ENCODE measurements at regions not wholly inside any gene's neighbourhood (a gene's known extent, or its start where the extent isn't known, plus 50 kb on each side); places are given as distances from the start of the nearest gene placed in this dataset.

GRCh38 chr13:50550151-50550550 lies 293.3 kb downstream of the DLEU7 start:
- TF ChIP-seq, protein P1, sequence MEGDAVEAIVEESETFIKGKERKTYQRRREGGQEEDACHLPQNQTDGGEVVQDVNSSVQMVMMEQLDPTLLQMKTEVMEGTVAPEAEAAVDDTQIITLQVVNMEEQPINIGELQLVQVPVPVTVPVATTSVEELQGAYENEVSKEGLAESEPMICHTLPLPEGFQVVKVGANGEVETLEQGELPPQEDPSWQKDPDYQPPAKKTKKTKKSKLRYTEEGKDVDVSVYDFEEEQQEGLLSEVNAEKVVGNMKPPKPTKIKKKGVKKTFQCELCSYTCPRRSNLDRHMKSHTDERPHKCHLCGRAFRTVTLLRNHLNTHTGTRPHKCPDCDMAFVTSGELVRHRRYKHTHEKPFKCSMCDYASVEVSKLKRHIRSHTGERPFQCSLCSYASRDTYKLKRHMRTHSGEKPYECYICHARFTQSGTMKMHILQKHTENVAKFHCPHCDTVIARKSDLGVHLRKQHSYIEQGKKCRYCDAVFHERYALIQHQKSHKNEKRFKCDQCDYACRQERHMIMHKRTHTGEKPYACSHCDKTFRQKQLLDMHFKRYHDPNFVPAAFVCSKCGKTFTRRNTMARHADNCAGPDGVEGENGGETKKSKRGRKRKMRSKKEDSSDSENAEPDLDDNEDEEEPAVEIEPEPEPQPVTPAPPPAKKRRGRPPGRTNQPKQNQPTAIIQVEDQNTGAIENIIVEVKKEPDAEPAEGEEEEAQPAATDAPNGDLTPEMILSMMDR (IDR thresholded peaks at IDR 0.05; ENCODE audit: insufficient read depth, low read length, poor library complexity, severe bottlenecking), result no peak
- no peak for TF ChIP-seq EZH2phosphoT487 (conservative IDR thresholded peaks at IDR 0.05; ENCODE audit: low read length)

Data from SU-DHL-6 (cell line).